ENCODE measurements at regions not wholly inside any gene's neighbourhood (a gene's known extent, or its start where the extent isn't known, plus 50 kb on each side); places are given as distances from the start of the nearest gene placed in this dataset.

DNA sequence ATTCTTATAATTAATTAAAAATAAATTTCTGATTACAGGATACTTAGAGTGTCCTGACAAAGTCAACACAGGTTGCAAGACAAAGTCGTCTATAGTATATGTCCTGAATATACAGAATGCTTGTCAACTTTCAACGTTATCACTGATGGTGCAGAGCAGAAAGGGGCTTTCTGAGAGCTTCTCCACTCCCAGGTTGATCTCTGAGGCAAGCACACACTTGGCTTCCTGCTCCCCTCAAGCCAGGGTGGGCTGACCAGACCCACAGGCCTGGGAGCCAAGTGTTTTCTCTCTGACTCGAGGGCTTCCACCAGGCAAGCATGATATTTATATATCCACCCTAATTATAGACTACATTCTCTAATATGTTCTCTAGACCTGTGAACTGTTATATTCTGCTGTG, 448.9 kb downstream of the SH2D4B start:
- Histone ChIP-seq H3K9ac (ENCODE audit: insufficient read depth, low read depth, low read length) (no peak overlapping the region), H2AFZ (ENCODE audit: low read length) (no peak overlapping the region), H3K79me2 (ENCODE audit: insufficient read depth, low read length) (no peaks in the 10 kb centered on the region), H3K4me1 (ENCODE audit: insufficient read depth, low read length) (no peaks in the 10 kb centered on the region), H3K36me3 (replicated peaks in 1 of 2; ENCODE audit: control insufficient read depth in 1 of 2, insufficient read depth in 2 of 2, low read length in 2 of 2) (no peaks in the 10 kb centered on the region), H3K9me3 (ENCODE audit: low read length) (no peaks in the 10 kb centered on the region), H3K27ac (ENCODE audit: extremely low read length, insufficient read depth, low read length) (no peak overlapping the region), H3K4me3 (replicated peaks in 1 of 3; ENCODE audit: insufficient read depth in 1 of 3, low read depth in 2 of 3, low read length in 3 of 3) (no peak overlapping the region), H4K20me1 (ENCODE audit: insufficient read depth, low read length) (no peaks in the 10 kb centered on the region), H3K27me3 (ENCODE audit: control insufficient read depth in 1 of 2, insufficient read depth in 2 of 2, low read length in 2 of 2) (0 out of 5 replicates have a peak, but pooled peaks cover 0 to 3% of the 10 kb centered on the region in 2 experiments), H3K4me2 (ENCODE audit: low read depth, low read length) (no peak overlapping the region)
- BruUV-seq (replicated peaks): no TSS peak
- CTCF ChIA-PET (ENCODE audit: low intra/inter-chr PET ratio, low total read pairs): no interaction called here
- FAIRE-seq (no peak), DNase-seq (ENCODE audit: low spot score) (no peak), ATAC-seq (no peak)
- in situ Hi-C loops (cut with HindIII; ENCODE audit: extremely low pct_ligation_motif_present, low pct_unique_long_range_greater_than_20kb) (no loop called here), intact Hi-C loops (cut with micrococcal nuclease; ENCODE audit: unreplicated experiment) (no loop called here)
- TF ChIP-seq, protein P1, sequence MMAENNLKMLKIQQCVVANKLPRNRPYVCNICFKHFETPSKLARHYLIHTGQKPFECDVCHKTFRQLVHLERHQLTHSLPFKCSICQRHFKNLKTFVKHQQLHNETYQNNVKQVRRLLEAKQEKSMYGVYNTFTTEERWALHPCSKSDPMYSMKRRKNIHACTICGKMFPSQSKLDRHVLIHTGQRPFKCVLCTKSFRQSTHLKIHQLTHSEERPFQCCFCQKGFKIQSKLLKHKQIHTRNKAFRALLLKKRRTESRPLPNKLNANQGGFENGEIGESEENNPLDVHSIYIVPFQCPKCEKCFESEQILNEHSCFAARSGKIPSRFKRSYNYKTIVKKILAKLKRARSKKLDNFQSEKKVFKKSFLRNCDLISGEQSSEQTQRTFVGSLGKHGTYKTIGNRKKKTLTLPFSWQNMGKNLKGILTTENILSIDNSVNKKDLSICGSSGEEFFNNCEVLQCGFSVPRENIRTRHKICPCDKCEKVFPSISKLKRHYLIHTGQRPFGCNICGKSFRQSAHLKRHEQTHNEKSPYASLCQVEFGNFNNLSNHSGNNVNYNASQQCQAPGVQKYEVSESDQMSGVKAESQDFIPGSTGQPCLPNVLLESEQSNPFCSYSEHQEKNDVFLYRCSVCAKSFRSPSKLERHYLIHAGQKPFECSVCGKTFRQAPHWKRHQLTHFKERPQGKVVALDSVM (CRISPR knock-in tag; IDR thresholded peaks at IDR 0.05): no peak
- no peak for TF ChIP-seq ZNF530 (CRISPR knock-in tag; IDR thresholded peaks at IDR 0.05; ENCODE audit: low read depth)
- TF ChIP-seq, protein P2, sequence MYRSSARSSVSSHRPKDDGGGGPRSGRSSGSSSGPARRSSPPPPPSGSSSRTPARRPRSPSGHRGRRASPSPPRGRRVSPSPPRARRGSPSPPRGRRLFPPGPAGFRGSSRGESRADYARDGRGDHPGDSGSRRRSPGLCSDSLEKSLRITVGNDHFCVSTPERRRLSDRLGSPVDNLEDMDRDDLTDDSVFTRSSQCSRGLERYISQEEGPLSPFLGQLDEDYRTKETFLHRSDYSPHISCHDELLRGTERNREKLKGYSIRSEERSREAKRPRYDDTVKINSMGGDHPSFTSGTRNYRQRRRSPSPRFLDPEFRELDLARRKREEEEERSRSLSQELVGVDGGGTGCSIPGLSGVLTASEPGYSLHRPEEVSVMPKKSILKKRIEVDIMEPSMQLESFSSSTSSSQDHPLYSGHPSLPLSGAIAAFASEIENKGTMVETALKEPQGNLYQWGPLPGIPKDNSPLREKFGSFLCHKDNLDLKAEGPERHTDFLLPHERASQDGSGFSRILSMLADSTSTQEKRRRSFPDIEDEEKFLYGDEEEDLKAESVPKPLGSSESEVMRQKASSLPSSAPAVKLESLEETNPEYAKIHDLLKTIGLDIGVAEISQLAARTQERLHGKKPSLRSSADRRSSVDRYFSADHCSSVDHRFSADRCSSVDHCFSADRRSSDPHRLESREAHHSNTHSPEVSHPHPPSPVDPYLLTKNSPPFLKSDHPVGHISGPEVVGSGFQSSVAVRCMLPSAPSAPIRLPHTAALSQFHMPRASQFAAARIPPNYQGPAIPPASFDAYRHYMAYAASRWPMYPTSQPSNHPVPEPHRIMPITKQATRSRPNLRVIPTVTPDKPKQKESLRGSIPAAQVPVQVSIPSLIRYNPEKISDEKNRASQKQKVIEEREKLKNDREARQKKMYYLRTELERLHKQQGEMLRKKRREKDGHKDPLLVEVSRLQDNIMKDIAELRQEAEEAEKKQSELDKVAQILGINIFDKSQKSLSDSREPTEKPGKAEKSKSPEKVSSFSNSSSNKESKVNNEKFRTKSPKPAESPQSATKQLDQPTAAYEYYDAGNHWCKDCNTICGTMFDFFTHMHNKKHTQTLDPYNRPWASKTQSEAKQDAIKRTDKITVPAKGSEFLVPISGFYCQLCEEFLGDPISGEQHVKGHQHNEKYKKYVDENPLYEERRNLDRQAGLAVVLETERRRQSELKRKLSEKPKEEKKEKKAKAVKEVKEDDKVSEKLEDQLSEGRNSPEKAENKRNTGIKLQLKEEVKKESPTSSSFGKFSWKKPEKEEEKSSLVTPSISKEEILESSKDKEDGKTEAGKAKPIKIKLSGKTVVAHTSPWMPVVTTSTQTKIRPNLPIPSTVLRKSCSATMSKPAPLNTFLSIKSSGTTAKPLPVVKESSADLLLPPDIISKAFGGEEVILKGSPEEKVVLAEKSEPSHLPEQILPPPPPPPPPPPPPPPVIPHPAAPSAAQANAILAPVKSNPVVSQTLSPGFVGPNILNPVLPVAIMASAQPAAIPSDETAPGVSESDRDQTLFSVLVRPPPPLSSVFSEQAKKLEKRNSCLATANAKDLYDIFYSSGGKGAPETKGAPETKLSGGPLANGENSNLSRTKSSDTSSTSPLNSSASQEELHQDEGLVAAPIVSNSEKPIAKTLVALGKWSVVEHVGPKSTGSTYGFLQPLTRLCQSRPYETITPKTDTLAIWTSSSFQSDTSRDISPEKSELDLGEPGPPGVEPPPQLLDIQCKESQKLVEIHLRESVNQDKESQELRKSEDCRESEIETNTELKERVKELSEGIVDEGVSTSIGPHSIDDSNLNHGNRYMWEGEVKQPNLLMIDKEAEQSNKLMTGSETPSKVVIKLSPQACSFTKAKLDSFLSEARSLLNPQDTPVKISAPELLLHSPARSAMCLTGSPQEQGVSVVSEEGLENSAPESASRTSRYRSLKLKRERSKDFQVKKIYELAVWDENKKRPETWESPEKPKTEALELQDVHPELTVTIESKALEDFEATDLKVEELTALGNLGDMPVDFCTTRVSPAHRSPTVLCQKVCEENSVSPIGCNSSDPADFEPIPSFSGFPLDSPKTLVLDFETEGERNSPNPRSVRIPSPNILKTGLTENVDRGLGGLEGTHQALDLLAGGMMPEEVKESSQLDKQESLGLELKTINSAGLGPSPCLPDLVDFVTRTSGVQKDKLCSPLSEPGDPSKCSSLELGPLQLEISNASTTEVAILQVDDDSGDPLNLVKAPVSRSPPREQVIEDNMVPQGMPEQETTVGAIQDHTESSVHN (CRISPR knock-in tag; IDR thresholded peaks at IDR 0.05): no peak
- no peak for TF ChIP-seq STAG1 (CRISPR knock-in tag; IDR thresholded peaks at IDR 0.05)
- TF ChIP-seq ATF7 (IDR thresholded peaks at IDR 0.05): no peak
- no peak for TF ChIP-seq ATF7 (CRISPR knock-in tag; IDR thresholded peaks at IDR 0.05)
- TF ChIP-seq, protein P3, sequence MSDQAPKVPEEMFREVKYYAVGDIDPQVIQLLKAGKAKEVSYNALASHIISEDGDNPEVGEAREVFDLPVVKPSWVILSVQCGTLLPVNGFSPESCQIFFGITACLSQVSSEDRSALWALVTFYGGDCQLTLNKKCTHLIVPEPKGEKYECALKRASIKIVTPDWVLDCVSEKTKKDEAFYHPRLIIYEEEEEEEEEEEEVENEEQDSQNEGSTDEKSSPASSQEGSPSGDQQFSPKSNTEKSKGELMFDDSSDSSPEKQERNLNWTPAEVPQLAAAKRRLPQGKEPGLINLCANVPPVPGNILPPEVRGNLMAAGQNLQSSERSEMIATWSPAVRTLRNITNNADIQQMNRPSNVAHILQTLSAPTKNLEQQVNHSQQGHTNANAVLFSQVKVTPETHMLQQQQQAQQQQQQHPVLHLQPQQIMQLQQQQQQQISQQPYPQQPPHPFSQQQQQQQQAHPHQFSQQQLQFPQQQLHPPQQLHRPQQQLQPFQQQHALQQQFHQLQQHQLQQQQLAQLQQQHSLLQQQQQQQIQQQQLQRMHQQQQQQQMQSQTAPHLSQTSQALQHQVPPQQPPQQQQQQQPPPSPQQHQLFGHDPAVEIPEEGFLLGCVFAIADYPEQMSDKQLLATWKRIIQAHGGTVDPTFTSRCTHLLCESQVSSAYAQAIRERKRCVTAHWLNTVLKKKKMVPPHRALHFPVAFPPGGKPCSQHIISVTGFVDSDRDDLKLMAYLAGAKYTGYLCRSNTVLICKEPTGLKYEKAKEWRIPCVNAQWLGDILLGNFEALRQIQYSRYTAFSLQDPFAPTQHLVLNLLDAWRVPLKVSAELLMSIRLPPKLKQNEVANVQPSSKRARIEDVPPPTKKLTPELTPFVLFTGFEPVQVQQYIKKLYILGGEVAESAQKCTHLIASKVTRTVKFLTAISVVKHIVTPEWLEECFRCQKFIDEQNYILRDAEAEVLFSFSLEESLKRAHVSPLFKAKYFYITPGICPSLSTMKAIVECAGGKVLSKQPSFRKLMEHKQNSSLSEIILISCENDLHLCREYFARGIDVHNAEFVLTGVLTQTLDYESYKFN (CRISPR knock-in tag; conservative IDR thresholded peaks at IDR 0.05): no peak
- TF ChIP-seq NR1H2 (CRISPR knock-in tag; IDR thresholded peaks at IDR 0.05; ENCODE audit: borderline replicate concordance, low read depth): no peak
- 0% methylated on average over 3 of the region's 3 CpGs for WGBS (ENCODE audit: low lambda C conversion rate)
- POLR2A ChIA-PET: no interaction called here

Measured in HepG2 (cell line).